ENCODE measurements at regions not wholly inside any gene's neighbourhood (a gene's known extent, or its start where the extent isn't known, plus 50 kb on each side); places are given as distances from the start of the nearest gene placed in this dataset.
"Not testable (repeated sequence)": the region's sequence is repeated elsewhere in the genome, so short reads cannot be mapped to it uniquely, and the experiment has no call there.

DNA sequence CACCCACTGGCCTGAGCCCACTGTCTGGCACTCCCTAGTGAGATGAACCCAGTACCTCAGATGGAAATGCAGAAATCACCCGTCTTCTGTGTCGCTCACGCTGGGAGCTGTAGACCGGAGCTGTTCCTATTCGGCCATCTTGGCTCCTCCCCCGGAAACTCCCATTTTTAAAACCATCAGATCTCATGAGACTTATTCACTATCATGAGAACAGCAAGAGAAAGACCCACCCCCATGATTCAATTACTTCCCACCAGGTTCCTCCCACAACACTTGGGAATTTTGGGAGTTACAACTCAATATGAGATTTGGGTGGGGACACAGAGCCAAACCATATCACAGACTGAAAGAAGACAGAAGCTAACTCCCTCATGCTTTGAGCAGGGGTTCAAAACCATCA lies 134.5 kb downstream of the SLC39A8 start:
- DNase-seq; H3K4me1 ChIP-seq; H3K27ac ChIP-seq; H3K4me3 ChIP-seq; H3K36me3 ChIP-seq; intact Hi-C loops (cut with DNase I); H3K27me3 ChIP-seq; H3K9me3 ChIP-seq; ATAC-seq: not testable (repeated sequence)

DNA sequence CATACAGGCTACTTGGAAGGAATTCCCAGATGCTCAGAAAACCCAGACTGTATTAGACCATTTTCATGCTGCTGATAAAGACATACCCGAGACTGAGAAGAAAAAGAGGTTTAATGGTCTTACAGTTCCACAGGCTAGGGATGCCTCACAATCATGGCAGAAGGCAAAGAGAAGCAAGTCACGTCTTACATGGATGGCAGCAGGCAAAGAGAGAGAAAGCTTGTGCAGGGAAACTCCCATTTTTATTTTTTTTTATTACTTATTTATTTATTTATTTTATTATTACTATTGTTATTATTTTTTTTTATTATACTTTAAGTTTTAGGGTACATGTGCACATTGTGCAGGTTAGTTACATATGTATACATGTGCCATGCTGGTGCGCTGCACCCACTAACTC lies 140.6 kb downstream of the SLC39A8 start:
- H3K36me3 ChIP-seq; H3K4me3 ChIP-seq; intact Hi-C loops (cut with DNase I); ATAC-seq; H3K9me3 ChIP-seq; H3K27ac ChIP-seq; DNase-seq; H3K4me1 ChIP-seq; H3K27me3 ChIP-seq: not testable (repeated sequence)

DNA sequence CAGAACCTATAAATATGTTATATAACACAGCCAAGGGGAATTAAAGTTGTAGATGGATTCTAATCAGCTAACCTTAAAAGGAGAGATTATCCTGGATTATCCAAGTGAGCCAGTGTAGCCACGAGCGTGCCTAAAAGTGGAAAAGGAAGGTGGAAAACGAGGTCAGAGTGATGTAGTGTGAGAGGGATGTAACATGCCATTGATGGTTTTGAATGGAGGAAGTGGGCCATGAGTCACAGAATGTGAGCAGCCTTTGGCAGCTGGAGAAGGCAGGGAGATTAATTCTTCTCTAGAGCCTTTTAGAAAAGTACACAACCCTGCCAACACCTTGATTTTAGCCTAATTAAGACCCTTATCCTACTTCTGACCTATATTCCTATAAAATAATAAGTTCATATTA lies 149.1 kb downstream of the SLC39A8 start:
- intact Hi-C loops (cut with DNase I): no loop called here
- ATAC-seq: no peak

DNA sequence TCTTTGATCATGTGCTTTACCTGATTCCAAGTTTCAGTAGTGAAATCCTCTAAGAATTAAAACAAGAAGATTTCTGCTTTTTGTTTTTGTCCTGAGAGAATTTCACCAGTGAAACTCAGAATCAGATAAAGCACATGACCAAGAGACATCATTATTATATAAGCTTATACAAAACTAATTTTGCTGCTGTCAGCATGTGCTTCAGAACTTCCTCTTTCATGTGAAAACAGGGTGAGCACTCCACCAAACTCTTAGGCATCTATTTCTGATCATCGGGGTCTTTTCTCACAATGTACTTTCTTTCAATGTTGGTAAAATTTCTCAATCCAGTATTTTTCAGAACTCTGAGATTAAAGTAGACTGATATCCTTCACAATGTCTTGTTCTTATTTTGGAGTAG lies 152.1 kb downstream of the SLC39A8 start:
- no peaks in the 10 kb centered on the region for H3K9me3 ChIP-seq
- DNase-seq (no peak), ATAC-seq (no peak)
- intact Hi-C loops (cut with DNase I): no loop called here
- H3K27me3 ChIP-seq: no peaks in the 10 kb centered on the region
- no peak overlapping the region for H3K27ac ChIP-seq
- TF ChIP-seq, protein P1, sequence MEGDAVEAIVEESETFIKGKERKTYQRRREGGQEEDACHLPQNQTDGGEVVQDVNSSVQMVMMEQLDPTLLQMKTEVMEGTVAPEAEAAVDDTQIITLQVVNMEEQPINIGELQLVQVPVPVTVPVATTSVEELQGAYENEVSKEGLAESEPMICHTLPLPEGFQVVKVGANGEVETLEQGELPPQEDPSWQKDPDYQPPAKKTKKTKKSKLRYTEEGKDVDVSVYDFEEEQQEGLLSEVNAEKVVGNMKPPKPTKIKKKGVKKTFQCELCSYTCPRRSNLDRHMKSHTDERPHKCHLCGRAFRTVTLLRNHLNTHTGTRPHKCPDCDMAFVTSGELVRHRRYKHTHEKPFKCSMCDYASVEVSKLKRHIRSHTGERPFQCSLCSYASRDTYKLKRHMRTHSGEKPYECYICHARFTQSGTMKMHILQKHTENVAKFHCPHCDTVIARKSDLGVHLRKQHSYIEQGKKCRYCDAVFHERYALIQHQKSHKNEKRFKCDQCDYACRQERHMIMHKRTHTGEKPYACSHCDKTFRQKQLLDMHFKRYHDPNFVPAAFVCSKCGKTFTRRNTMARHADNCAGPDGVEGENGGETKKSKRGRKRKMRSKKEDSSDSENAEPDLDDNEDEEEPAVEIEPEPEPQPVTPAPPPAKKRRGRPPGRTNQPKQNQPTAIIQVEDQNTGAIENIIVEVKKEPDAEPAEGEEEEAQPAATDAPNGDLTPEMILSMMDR (IDR thresholded peaks at IDR 0.05): no peak
- H3K4me3 ChIP-seq: no peak overlapping the region
- H3K36me3 ChIP-seq: no peaks in the 10 kb centered on the region
- H3K4me1 ChIP-seq: no peaks in the 10 kb centered on the region

More for the DNA sequence above, 149.1 kb downstream of the SLC39A8 start:
- Histone ChIP-seq H3K4me3 (no peak overlapping the region), H3K36me3 (no peaks in the 10 kb centered on the region), H3K27ac (no peak overlapping the region), H3K9me3 (no peaks in the 10 kb centered on the region), H3K27me3 (no peaks in the 10 kb centered on the region), H3K4me1 (no peaks in the 10 kb centered on the region)
- TF ChIP-seq, protein P1 (IDR thresholded peaks at IDR 0.05): no peak
- no peak for DNase-seq

DNA sequence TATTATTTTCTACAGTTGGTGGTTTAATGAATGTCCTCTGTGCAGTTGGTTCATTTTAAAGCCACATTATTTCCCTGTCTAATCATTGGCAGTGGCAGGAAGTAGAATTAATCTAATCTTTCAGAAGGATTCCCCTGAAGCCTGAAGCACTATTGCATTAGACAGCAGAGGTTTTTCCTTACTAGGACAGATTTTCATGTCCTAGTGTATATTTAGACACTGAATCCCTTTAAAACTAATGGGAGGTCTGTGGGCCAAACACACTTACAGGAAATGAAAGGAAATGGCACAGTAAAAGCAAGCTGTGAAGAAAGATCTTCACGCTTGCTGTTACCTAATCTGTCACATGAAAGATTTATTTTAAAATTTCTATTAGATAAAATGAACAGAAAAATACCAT lies 165.2 kb downstream of the SLC39A8 start:
- no peaks in the 10 kb centered on the region for H3K4me1 ChIP-seq
- DNase-seq (peak in 1 of 4 donors; percentile 7), ATAC-seq (no peak)
- TF ChIP-seq, protein P1 (IDR thresholded peaks at IDR 0.05): no peak
- intact Hi-C loops (cut with DNase I): no loop called here
- H3K27me3 ChIP-seq: no peaks in the 10 kb centered on the region
- no peaks in the 10 kb centered on the region for H3K9me3 ChIP-seq
- no peak overlapping the region for H3K4me3 ChIP-seq
- no peak overlapping the region for H3K27ac ChIP-seq
- H3K36me3 ChIP-seq: no peaks in the 10 kb centered on the region

DNA sequence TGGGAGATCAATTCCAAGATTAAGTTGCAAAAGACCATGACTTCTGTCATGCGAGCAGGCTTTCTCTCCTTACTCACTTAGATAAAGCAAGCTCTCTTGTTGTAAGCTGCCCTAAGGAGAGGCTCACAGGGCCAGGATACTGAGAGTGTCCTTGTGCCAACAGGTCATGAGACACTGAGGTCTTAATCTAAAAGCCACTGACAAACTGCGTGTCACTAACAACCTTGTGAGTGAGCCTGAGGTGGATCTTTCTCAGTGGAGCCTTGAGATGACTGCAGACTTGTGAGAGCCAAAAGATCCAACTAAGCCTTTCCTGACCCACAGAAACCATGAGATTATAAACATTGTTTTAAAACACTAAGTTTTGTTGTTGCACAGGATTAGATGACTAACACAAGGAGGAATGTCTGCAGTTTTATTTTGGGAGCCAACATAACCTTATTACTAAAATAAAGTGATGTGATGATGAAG lies 170.5 kb downstream of the SLC39A8 start:
- no peak overlapping the region for H3K27ac ChIP-seq
- no peaks in the 10 kb centered on the region for H3K9me3 ChIP-seq
- no peaks in the 10 kb centered on the region for H3K36me3 ChIP-seq
- no peaks in the 10 kb centered on the region for H3K27me3 ChIP-seq
- DNase-seq (no peak), ATAC-seq (no peak)
- intact Hi-C loops (cut with DNase I): no loop called here
- H3K4me1 ChIP-seq: no peaks in the 10 kb centered on the region
- H3K4me3 ChIP-seq: no peak overlapping the region
- TF ChIP-seq, protein P1 (IDR thresholded peaks at IDR 0.05): no peak
